CD14-positive monocyte (primary cell): ENCODE measurements at regions not wholly inside any gene's neighbourhood (a gene's known extent, or its start where the extent isn't known, plus 50 kb on each side); places are given as distances from the start of the nearest gene placed in this dataset.

Experiments
- DNase-seq, 3 donors: peaks; one replicate each; pipeline ENCODE4 v3.0.0-alpha.2; 2011 to 2022
- H2AFZ ChIP-seq: 2 replicates; pipeline ENCODE4 v1.6.0; 2012; ENCODE audit warnings: mild to moderate bottlenecking, low read depth, low read length, inconsistent platforms; ENCODE audit not compliant: insufficient read depth, poor library complexity, severe bottlenecking
- H3K27ac ChIP-seq, 2 donors: 1 replicate in 1 of 2; 2 replicates in 1 of 2; pipeline ENCODE4 v1.5.1; 2012 to 2013; ENCODE audit warnings: low read length in 2 of 2, control low read depth in 1 of 2, inconsistent platforms in 1 of 2, low read depth in 1 of 2, mild to moderate bottlenecking in 1 of 2
- H3K27me3 ChIP-seq, 2 donors: one replicate each; pipeline versions ENCODE4 v1.6.0 to v1.6.1; 2011 to 2013; ENCODE audit warnings: low read length in 2 of 2; ENCODE audit not compliant: control insufficient read depth in 2 of 2, insufficient read depth in 2 of 2
- H3K36me3 ChIP-seq, 2 donors: replicated peaks in 1 of 2; 1 replicate in 1 of 2; 2 replicates in 1 of 2; pipeline versions ENCODE4 v1.5.1 to v1.6.1; 2012 to 2013; ENCODE audit warnings: low read length in 2 of 2, control low read depth in 1 of 2, inconsistent platforms in 1 of 2, mild to moderate bottlenecking in 1 of 2; ENCODE audit not compliant: insufficient read depth in 2 of 2, control insufficient read depth in 1 of 2
- H3K4me1 ChIP-seq, 2 donors: 1 replicate in 1 of 2; 2 replicates in 1 of 2; pipeline versions ENCODE4 v1.5.1 to v1.6.1; 2012 to 2013; ENCODE audit warnings: low read length in 2 of 2, control low read depth in 1 of 2, inconsistent platforms in 1 of 2, mild to moderate bottlenecking in 1 of 2, moderate library complexity in 1 of 2; ENCODE audit not compliant: insufficient read depth in 2 of 2, control insufficient read depth in 1 of 2
- H3K4me2 ChIP-seq: replicated peaks from 2 replicates; pipeline ENCODE3; 2012; ENCODE audit warnings: low read length, moderate library complexity, mild to moderate bottlenecking; ENCODE audit not compliant: poor library complexity, severe bottlenecking; ENCODE audit errors: extremely low read depth
- H3K4me3 ChIP-seq, 3 experiments: fragments of 200-600 bp in 1 of 3; sonication (generic) in 1 of 3; replicated peaks in 1 of 3; 1 replicate in 2 of 3; 2 replicates in 1 of 3; pipeline ENCODE4 v1.5.1; 2011 to 2013; ENCODE audit warnings: low read length in 3 of 3, mild to moderate bottlenecking in 3 of 3, control low read depth in 2 of 3, low read depth in 2 of 3, inconsistent platforms in 1 of 3, moderate library complexity in 1 of 3
- H3K79me2 ChIP-seq: 2 replicates; pipeline ENCODE4 v1.6.0; 2012; ENCODE audit warnings: mild to moderate bottlenecking, control low read depth, inconsistent platforms, low read length, moderate library complexity; ENCODE audit not compliant: insufficient read depth
- H3K9ac ChIP-seq: 2 replicates; pipeline ENCODE4 v1.6.0; 2017; ENCODE audit warnings: low read length, mild to moderate bottlenecking; ENCODE audit not compliant: insufficient read depth, poor library complexity, severe bottlenecking
- H3K9me3 ChIP-seq, 2 donors: replicated peaks in 1 of 2; 1 replicate in 1 of 2; 2 replicates in 1 of 2; pipeline versions ENCODE4 v1.5.1 to v1.6.1; 2012 to 2013; ENCODE audit warnings: low read length in 2 of 2, control low read depth in 1 of 2; ENCODE audit not compliant: control insufficient read depth in 1 of 2, insufficient read depth in 1 of 2
- H4K20me1 ChIP-seq: 2 replicates; pipeline ENCODE4 v1.6.0; 2012; ENCODE audit warnings: mild to moderate bottlenecking, low read length, control low read depth, moderate library complexity; ENCODE audit not compliant: insufficient read depth
- H3K27ac Mint-ChIP-seq, 7 donors: one replicate each; pipeline ENCODE4 v1.8.0; 2020; ENCODE audit warnings: mild to moderate bottlenecking in 7 of 7, mixed read lengths in 7 of 7, moderate library complexity in 6 of 7, inconsistent platforms in 2 of 7
- H3K27me3 Mint-ChIP-seq, 3 donors: one replicate each; pipeline ENCODE4 v1.8.0; 2021 to 2022; ENCODE audit warnings: low read depth in 3 of 3, mild to moderate bottlenecking in 3 of 3, mixed read lengths in 3 of 3, moderate library complexity in 3 of 3, inconsistent platforms in 1 of 3
- H3K36me3 Mint-ChIP-seq, 2 donors: one replicate each; pipeline ENCODE4 v1.8.0; 2020; ENCODE audit warnings: mixed read lengths in 2 of 2, inconsistent platforms in 1 of 2, mild to moderate bottlenecking in 1 of 2
- H3K4me1 Mint-ChIP-seq: one replicate; pipeline ENCODE4 v1.8.0; 2020; ENCODE audit warnings: mild to moderate bottlenecking, mixed read lengths
- H3K4me3 Mint-ChIP-seq, 2 donors: one replicate each; pipeline ENCODE4 v1.8.0; 2020; ENCODE audit warnings: mild to moderate bottlenecking in 2 of 2, mixed read lengths in 2 of 2, moderate library complexity in 1 of 2
- H3K9me3 Mint-ChIP-seq, 7 donors: one replicate each; pipeline ENCODE4 v1.8.0; 2020 to 2022; ENCODE audit warnings: mixed read lengths in 7 of 7, mild to moderate bottlenecking in 6 of 7, moderate library complexity in 6 of 7, inconsistent platforms in 2 of 7
- CTCF ChIP-seq: fragments of 200-600 bp; IDR thresholded peaks from one replicate; pipeline ENCODE4 v1.8.0; 2022; ENCODE audit warnings: antibody characterized with exemption, mild to moderate bottlenecking
- WGBS: methylation state at CpG from one replicate; pipeline ENCODE4 v1.1.5; 2013; ENCODE audit warnings: missing lambda C conversion rate; ENCODE audit not compliant: insufficient coverage; 5-methylcytosine and 5-hydroxymethylcytosine counted together
- intact Hi-C, 2 donors: fragments of 100-400 bp; cut with micrococcal nuclease; formaldehyde crosslinking; loops; one replicate each; pipeline versions ENCODE4 v1.15.0 to v1.15.1; 2023

- Mint-ChIP-seq H3K27me3 (peaks cover 1 to 4% (median 2%) of the 10 kb centered on the region in 3 donors), H3K9me3 (peaks cover 0 to 2% (median 0%) of the 10 kb centered on the region in 7 donors), H3K27ac (no peak overlapping the region), H3K4me1 (peaks cover 14% of the 10 kb centered on the region), H3K36me3 (no peaks in the 10 kb centered on the region), H3K4me3 (no peak overlapping the region)
- Histone ChIP-seq H3K9ac (no peak overlapping the region), H3K36me3 (no peaks in the 10 kb centered on the region), H3K79me2 (no peaks in the 10 kb centered on the region), H3K4me3 (no peak overlapping the region), H2AFZ (no peak overlapping the region), H3K27me3 (no peaks in the 10 kb centered on the region), H3K4me1 (peaks cover 12 to 16% of the 10 kb centered on the region in 2 donors), H4K20me1 (no peaks in the 10 kb centered on the region), H3K9me3 (no peaks in the 10 kb centered on the region), H3K27ac (no peak overlapping the region), H3K4me2 (no peak overlapping the region)
- no peak for TF ChIP-seq CTCF
- 83% methylated on average over 4 of the region's 4 CpGs for WGBS
- intact Hi-C loops = no loop called here
- no peak for DNase-seq
These were observed 80.8 kb upstream of the UNC5B start for GRCh38 chr10:71131508-71132088.

GRCh38 chr10:71132321-71132810, 80.0 kb upstream of the UNC5B start:
- Histone ChIP-seq H3K4me3 (no peak overlapping the region), H3K79me2 (no peaks in the 10 kb centered on the region), H3K36me3 (no peaks in the 10 kb centered on the region), H3K9ac (no peak overlapping the region), H3K4me2 (no peak overlapping the region), H3K27ac (no peak overlapping the region), H3K27me3 (no peaks in the 10 kb centered on the region), H4K20me1 (no peaks in the 10 kb centered on the region), H3K4me1 (peaks cover 12 to 16% of the 10 kb centered on the region in 2 donors), H2AFZ (no peak overlapping the region), H3K9me3 (no peaks in the 10 kb centered on the region)
- no peak overlapping the region for H3K27ac Mint-ChIP-seq
- intact Hi-C loops = no loop called here
- peaks cover 0 to 2% (median 0%) of the 10 kb centered on the region in 7 donors for H3K9me3 Mint-ChIP-seq
- no peak overlapping the region for H3K4me3 Mint-ChIP-seq
- no peak for TF ChIP-seq CTCF
- H3K27me3 Mint-ChIP-seq = peaks cover 1 to 4% (median 2%) of the 10 kb centered on the region in 3 donors
- no peak for DNase-seq
- WGBS = 44% methylated on average over 2 of the region's 4 CpGs
- no peaks in the 10 kb centered on the region for H3K36me3 Mint-ChIP-seq
- peaks cover 14% of the 10 kb centered on the region for H3K4me1 Mint-ChIP-seq
